A549 (cell line): ENCODE measurements at regions not wholly inside any gene's neighbourhood (a gene's known extent, or its start where the extent isn't known, plus 50 kb on each side); places are given as distances from the start of the nearest gene placed in this dataset.

Experiments used
- BCL3 ChIP-seq: fragments of >200 bp; sonication (Bioruptor Twin); formaldehyde crosslinking; IDR thresholded peaks from 3 replicates; pipeline ENCODE4 v1.6.1; 2016
- CTCF ChIP-seq: fragments of >200 bp; sonication (Bioruptor Twin); formaldehyde crosslinking; IDR thresholded peaks from 3 replicates; pipeline ENCODE4 v1.5.1; 2016
- HDAC2 ChIP-seq: fragments of 200-600 bp; sonication (generic); IDR thresholded peaks from 2 replicates; pipeline ENCODE4 v1.6.1; 2016
- KDM1A ChIP-seq: fragments of 200-600 bp; sonication (generic); IDR thresholded peaks from 2 replicates; pipeline ENCODE4 v1.6.1; 2016; ENCODE audit warnings: low read depth, mild to moderate bottlenecking
- MYC ChIP-seq: IDR thresholded peaks from 2 replicates; pipeline ENCODE4 v1.6.1; 2012; ENCODE audit warnings: mild to moderate bottlenecking, inconsistent platforms, low read length, improper control_type of control experiment, borderline replicate concordance
- POLR2A ChIP-seq: IDR thresholded peaks from 2 replicates; pipeline ENCODE4 v1.6.1; 2012; ENCODE audit warnings: mild to moderate bottlenecking, low read length
- RCOR1 ChIP-seq: fragments of 150-350 bp; IDR thresholded peaks from 2 replicates; pipeline ENCODE4 v1.6.1; 2014; ENCODE audit warnings: antibody characterized with exemption, low read length, low read depth
- ZSCAN20 ChIP-seq: fragments of 250-450 bp; sonication (Bioruptor Pico); IDR thresholded peaks from 2 replicates; pipeline ENCODE4 v1.8.0; 2022; ENCODE audit warnings: mild to moderate bottlenecking, moderate library complexity

- TF ChIP-seq CTCF (no peak), POLR2A (no peak), HDAC2 (no peak), RCOR1 (no peak), BCL3 (no peak), ZSCAN20 (CRISPR knock-in tag) (no peak), KDM1A (no peak), MYC (no peak)
Observed at GRCh38 chr1:99591886-99592285, 54.0 kb upstream of the PALMD start.
